Stomach (tissue), 8 donors: ENCODE measurements at regions not wholly inside any gene's neighbourhood (a gene's known extent, or its start where the extent isn't known, plus 50 kb on each side); places are given as distances from the start of the nearest gene placed in this dataset.

Experiments
- DNase-seq, 2 donors: peaks; one replicate each; pipeline versions ENCODE4 v3.0.0 to v3.0.0-alpha.2; 2013 to 2019
- H3K27ac ChIP-seq, 5 donors: fragments of 200-600 bp in 4 of 5; sonication (generic) in 4 of 5; one replicate each; pipeline ENCODE4 v1.5.1; 2013 to 2019; ENCODE audit warnings: mild to moderate bottlenecking in 1 of 5, moderate library complexity in 1 of 5
- H3K27me3 ChIP-seq, 3 donors: fragments of 200-600 bp; sonication (generic); one replicate each; pipeline ENCODE4 v1.5.1; 2017 to 2019; ENCODE audit warnings: mixed run types in 1 of 3
- H3K36me3 ChIP-seq, 4 donors: fragments of 200-600 bp; sonication (generic); 1 replicate in 3 of 4; 2 replicates in 1 of 4; pipeline ENCODE4 v1.5.1; 2016 to 2019
- H3K4me1 ChIP-seq, 4 donors: fragments of 200-600 bp; sonication (generic); one replicate each; pipeline ENCODE4 v1.5.1; 2016 to 2019
- H3K4me3 ChIP-seq, 4 donors: fragments of 200-600 bp; sonication (generic) in 3 of 4; one replicate each; pipeline ENCODE4 v1.5.1; 2016 to 2019; ENCODE audit warnings: mild to moderate bottlenecking in 1 of 4
- H3K9me3 ChIP-seq, 4 donors: fragments of 200-600 bp; sonication (generic); one replicate each; pipeline ENCODE4 v1.5.1; 2016 to 2019
- EP300 ChIP-seq: sonication (generic); formaldehyde crosslinking; IDR thresholded peaks from one replicate; pipeline ENCODE4 v1.6.1; 2017; ENCODE audit warnings: antibody characterized with exemption
- POLR2A ChIP-seq, 4 donors: fragments of 450-650 bp; IDR thresholded peaks; one replicate each; pipeline ENCODE4 v1.6.1; 2016; ENCODE audit warnings: antibody characterized with exemption in 4 of 4, control low read depth in 2 of 4, mild to moderate bottlenecking in 1 of 4, moderate library complexity in 1 of 4
- POLR2AphosphoS5 ChIP-seq, 3 donors: sonication (generic); formaldehyde crosslinking; IDR thresholded peaks; one replicate each; pipeline ENCODE4 v1.6.1; 2016; ENCODE audit warnings: antibody characterized with exemption in 3 of 3
- WGBS, 5 donors: extraction: QIAGEN DNeasy Blood & Tissue Kit in 3 of 5; methylation state at CpG; one replicate each; pipeline versions ENCODE4 v1.1.5 to v1.1.7; 2013 to 2018; 5-methylcytosine and 5-hydroxymethylcytosine counted together
- intact Hi-C: fragments of 100-400 bp; cut with DNase I; formaldehyde crosslinking; loops from one replicate; pipeline ENCODE4 v1.15.1; 2023; ENCODE audit warnings: low total_unique reads
- TF ChIP-seq, protein P1 (sequence below), 7 experiments: fragments of 450-650 bp in 4 of 7; fragments of 200-600 bp in 3 of 7; sonication (generic) in 3 of 7; IDR thresholded peaks; one replicate each; pipeline ENCODE4 v1.5.1; 2016 to 2019; ENCODE audit warnings: antibody characterized with exemption in 7 of 7, control low read depth in 2 of 7, mild to moderate bottlenecking in 1 of 7
- donor health status: healthy with polysubstance abuse.
- donor health status: Bipolar disorder and iron deficiency.
- donor health status: healthy.

DNA sequence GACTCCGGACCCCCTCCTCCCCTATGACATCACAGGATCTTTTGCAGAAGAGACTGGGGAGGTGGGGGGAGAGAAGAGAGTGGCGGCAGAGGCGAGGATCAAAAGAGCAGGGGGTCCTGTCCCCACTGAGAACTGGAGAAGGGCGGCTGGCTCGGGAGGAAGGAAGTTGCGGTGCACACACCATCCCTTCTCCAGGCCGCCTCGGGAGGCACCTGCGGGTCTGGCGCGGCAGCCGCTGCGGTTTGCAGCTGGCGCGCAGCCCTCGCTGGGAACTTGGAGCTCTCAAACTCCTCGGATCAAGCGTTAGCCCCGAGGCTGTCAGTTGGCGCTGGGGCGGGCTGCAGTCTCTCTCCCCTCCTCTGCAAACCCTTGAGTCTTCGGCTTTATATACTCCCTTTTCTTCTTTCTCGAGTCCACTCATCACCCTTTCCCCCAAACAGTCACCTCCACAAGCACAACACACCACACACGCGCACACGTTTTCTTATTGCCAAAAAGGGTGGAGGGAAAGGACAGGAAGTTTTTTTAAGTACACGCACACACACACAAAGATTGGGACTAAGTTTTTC lies 180.7 kb downstream of the TBXT start:
- WGBS, 5 donors = 0 to 1% (median 0%) methylated on average over 25 to 27 of the region's 27 CpGs
- H3K27ac ChIP-seq = peak overlapping the region in 3 of 5 donors; percentile 66 to 85 (median 67)
- intact Hi-C loops = no loop called here
- peak overlapping the region; percentile 47 to 57 (median 50) for H3K4me3 ChIP-seq
- DNase-seq = peak in 1 of 2 donors; percentile 56
- H3K36me3 ChIP-seq = no peaks in the 10 kb centered on the region
- H3K4me1 ChIP-seq = peaks cover 0 to 39% (median 30%) of the 10 kb centered on the region in 4 donors
- H3K27me3 ChIP-seq = peaks cover 0 to 64% (median 34%) of the 10 kb centered on the region in 3 donors
- TF ChIP-seq POLR2A (IDR thresholded peaks at IDR 0.05) = no peak
- TF ChIP-seq, protein P1, sequence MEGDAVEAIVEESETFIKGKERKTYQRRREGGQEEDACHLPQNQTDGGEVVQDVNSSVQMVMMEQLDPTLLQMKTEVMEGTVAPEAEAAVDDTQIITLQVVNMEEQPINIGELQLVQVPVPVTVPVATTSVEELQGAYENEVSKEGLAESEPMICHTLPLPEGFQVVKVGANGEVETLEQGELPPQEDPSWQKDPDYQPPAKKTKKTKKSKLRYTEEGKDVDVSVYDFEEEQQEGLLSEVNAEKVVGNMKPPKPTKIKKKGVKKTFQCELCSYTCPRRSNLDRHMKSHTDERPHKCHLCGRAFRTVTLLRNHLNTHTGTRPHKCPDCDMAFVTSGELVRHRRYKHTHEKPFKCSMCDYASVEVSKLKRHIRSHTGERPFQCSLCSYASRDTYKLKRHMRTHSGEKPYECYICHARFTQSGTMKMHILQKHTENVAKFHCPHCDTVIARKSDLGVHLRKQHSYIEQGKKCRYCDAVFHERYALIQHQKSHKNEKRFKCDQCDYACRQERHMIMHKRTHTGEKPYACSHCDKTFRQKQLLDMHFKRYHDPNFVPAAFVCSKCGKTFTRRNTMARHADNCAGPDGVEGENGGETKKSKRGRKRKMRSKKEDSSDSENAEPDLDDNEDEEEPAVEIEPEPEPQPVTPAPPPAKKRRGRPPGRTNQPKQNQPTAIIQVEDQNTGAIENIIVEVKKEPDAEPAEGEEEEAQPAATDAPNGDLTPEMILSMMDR (IDR thresholded peaks at IDR 0.05) = no peak
- TF ChIP-seq POLR2AphosphoS5 (IDR thresholded peaks at IDR 0.05) = no peak
- TF ChIP-seq EP300 = no peak
- H3K9me3 ChIP-seq = no peaks in the 10 kb centered on the region

DNA sequence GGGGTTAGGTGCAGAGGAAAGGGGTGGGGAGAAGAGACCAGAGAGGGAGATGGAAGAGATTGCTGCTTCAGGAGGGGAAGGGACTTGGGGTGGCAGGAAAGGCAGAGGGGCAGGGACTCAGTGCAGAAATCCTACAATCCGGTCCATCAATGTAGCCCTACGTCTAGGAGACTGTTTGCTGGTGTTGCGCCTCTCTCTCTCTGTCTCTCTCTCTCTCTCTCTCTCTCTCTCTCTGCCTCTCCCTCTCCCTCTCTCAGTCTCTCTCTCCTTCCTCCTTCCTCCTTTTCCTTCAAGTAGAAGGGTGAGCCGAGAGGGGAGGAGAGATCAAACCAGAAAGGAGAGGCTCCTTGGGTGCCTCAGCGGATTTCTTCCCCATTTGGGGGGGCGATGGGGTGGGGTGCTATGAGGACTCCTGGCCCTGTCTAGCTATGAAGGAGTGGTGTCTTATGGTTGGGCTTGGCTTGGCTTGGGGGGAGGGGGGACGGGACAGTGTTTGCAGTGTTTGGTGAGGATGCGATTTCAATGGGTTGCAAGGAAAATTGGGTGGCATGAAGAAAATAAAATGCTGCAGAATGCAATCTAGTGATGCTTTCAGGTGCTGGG lies 181.2 kb downstream of the TBXT start:
- TF ChIP-seq POLR2AphosphoS5 (IDR thresholded peaks at IDR 0.05) = no peak
- TF ChIP-seq, protein P1 (IDR thresholded peaks at IDR 0.05) = no peak
- TF ChIP-seq POLR2A (IDR thresholded peaks at IDR 0.05) = no peak
- no peak for TF ChIP-seq EP300
- intact Hi-C loops = no loop called here
- H3K36me3 ChIP-seq = no peaks in the 10 kb centered on the region
- H3K4me3 ChIP-seq = peak overlapping the region; percentile 47 to 57 (median 50)
- peak overlapping the region in 2 of 5 donors; percentile 66 to 85 for H3K27ac ChIP-seq
- peak in 1 of 2 donors; percentile 15 for DNase-seq
- peaks cover 0 to 39% (median 30%) of the 10 kb centered on the region in 4 donors for H3K4me1 ChIP-seq
- peaks cover 0 to 63% (median 34%) of the 10 kb centered on the region in 3 donors for H3K27me3 ChIP-seq
- H3K9me3 ChIP-seq = no peaks in the 10 kb centered on the region
- WGBS, 5 donors = 1 to 8% (median 4%) methylated on average over 8 of the region's 8 CpGs

DNA sequence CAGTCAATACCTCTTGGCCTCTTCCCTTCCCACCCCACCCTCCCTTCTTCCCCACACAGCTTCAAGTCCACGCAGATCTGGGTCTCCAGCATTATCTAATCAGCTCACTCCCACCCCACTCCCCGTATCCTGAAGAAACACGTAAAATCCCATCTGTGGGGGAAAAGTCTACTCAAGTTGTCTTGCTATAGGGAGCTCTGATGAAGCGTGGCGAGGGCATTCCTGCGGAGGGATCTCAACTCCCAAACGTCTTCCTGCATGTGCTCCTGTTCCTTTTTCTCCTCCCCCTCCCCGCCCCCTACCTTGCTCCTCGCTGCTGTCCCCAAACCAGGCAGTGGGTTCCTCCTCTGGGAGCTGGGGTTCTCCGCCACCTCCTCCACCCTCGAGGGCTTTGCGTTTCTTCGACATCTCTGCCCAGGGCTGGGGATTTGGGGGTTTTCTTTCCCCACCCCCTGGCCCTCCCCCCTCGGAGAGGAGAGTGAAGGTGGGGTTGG lies 181.8 kb downstream of the TBXT start:
- Histone ChIP-seq H3K27me3 (peaks cover 0 to 57% (median 34%) of the 10 kb centered on the region in 3 donors), H3K4me3 (peak overlapping the region; percentile 47 to 57 (median 50)), H3K36me3 (no peaks in the 10 kb centered on the region), H3K9me3 (no peaks in the 10 kb centered on the region), H3K4me1 (peaks cover 0 to 39% (median 30%) of the 10 kb centered on the region in 4 donors), H3K27ac (peak overlapping the region in 1 of 5 donors; percentile 85)
- 11 to 24% (median 15%) methylated on average over 12 to 14 of the region's 14 CpGs for WGBS, 5 donors
- peak in 1 of 2 donors; percentile 13 for DNase-seq
- TF ChIP-seq POLR2A (IDR thresholded peaks at IDR 0.05) (no peak), EP300 (no peak), POLR2AphosphoS5 (IDR thresholded peaks at IDR 0.05) (no peak)
- TF ChIP-seq, protein P1 (IDR thresholded peaks at IDR 0.05) = no peak
- intact Hi-C loops = no loop called here

DNA sequence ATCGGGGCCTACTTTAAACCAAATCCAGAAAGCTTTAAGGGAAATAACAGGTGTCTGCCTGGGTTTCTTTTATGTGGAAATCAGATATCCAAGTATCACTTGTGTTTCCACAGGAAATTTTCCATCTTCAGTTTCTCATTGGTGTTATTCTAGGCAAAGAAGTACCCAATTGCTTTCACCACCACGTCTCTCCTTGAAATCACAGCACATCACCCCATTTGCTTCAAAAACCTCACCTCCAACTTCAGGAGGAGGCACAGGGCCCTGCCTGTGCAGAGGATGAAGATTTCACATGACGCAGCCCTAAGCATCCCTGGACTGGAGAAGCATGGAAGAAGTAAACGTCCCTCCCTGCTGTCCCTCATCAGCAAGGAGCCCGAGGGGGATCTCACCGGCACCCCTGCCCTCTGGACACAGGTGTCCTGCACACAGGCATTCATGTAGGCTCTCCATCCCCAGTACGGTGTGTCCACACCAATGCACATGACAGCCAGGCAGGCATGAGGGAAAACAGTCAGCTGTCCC lies 182.3 kb downstream of the TBXT start:
- H3K9me3 ChIP-seq = no peaks in the 10 kb centered on the region
- H3K27ac ChIP-seq = peak overlapping the region in 1 of 5 donors; percentile 85
- WGBS, 5 donors = 41 to 64% (median 56%) methylated on average over 7 of the region's 7 CpGs
- intact Hi-C loops = no loop called here
- no peak for DNase-seq
- H3K27me3 ChIP-seq = peaks cover 0 to 55% (median 32%) of the 10 kb centered on the region in 3 donors
- H3K4me3 ChIP-seq = peak overlapping the region in 3 of 4 donors; percentile 47 to 57 (median 49)
- H3K36me3 ChIP-seq = no peaks in the 10 kb centered on the region
- TF ChIP-seq, protein P1 (IDR thresholded peaks at IDR 0.05) = no peak
- TF ChIP-seq POLR2A (IDR thresholded peaks at IDR 0.05) = no peak
- TF ChIP-seq EP300 = no peak
- TF ChIP-seq POLR2AphosphoS5 (IDR thresholded peaks at IDR 0.05) = no peak
- peaks cover 0 to 39% (median 30%) of the 10 kb centered on the region in 4 donors for H3K4me1 ChIP-seq
